ENCODE measurements at regions not wholly inside any gene's neighbourhood (a gene's known extent, or its start where the extent isn't known, plus 50 kb on each side); places are given as distances from the start of the nearest gene placed in this dataset.

GRCh38 chrX:40273356-40274050 is 175.7 kb upstream of the BCOR start:
- TF ChIP-seq CTCF (conservative IDR thresholded peaks at IDR 0.05; ENCODE audit: low read depth, low read length) = no peak
- no peak for DNase-seq (ENCODE audit: low read depth)
- no peak overlapping the region for H3K4me3 ChIP-seq (ENCODE audit: low read depth, low read length)

- no peak for TF ChIP-seq CTCF (conservative IDR thresholded peaks at IDR 0.05; ENCODE audit: low read depth, low read length)
- H3K4me3 ChIP-seq (ENCODE audit: low read depth, low read length) = no peak overlapping the region
- DNase-seq (ENCODE audit: low read depth) = no peak
Observed at GRCh38 chrX:40272776-40273175, 175.0 kb upstream of the BCOR start.

GRCh38 chrX:40272141-40272540 is 174.4 kb upstream of the BCOR start:
- H3K4me3 ChIP-seq (ENCODE audit: low read depth, low read length) = no peak overlapping the region
- no peak for DNase-seq (ENCODE audit: low read depth)
- no peak for TF ChIP-seq CTCF (conservative IDR thresholded peaks at IDR 0.05; ENCODE audit: low read depth, low read length)

- no peak overlapping the region for H3K4me3 ChIP-seq (ENCODE audit: low read depth, low read length)
- TF ChIP-seq CTCF (conservative IDR thresholded peaks at IDR 0.05; ENCODE audit: low read depth, low read length) = no peak
- no peak for DNase-seq (ENCODE audit: low read depth)
Observed at GRCh38 chrX:40268188-40268520, 170.4 kb upstream of the BCOR start.

DNA sequence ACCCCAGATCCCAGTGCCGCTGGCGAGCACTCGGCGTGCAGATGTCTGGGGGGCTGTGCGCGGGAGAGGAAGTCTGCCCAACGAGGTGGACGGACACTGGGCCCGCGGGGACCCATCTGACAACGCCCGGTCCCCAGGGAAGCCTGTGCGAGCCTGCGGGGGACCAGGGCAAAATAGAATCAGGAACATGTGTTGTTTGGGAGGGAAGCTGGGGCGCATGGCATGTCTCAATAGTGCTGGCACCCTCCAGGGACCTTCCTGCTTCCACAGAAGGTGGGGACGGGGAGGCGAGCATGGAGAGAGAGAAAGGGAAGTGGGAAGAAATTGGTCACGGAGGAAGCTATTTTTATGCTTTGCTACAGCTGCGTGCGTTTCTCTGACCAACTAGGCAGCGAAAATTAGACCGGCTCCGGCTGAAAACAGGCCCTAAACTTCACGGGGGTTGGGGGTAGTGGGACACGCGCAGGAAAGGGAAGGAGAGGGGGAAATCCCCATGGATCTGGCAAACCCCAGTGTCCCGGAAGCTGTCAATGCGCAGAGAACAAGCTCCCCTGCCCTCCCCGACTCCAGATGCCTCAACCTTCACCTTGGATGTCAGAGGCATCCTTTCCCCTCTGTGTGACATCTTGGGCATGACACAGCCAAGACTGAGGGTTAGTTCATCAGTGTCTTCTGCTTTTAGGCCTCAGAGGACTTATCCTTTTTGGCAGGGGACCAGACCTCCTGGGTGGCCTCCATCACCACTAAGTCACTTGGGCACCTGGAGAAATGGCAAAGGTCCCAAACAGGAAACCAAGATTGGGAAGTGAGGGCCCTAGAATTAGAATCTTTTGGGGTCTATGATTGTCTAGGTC is 169.8 kb upstream of the BCOR start:
- H3K4me3 ChIP-seq (ENCODE audit: low read depth, low read length) = peak overlapping the region; percentile 61
- TF ChIP-seq CTCF (conservative IDR thresholded peaks at IDR 0.05; ENCODE audit: low read depth, low read length) = no peak
- no peak for DNase-seq (ENCODE audit: low read depth)

DNA sequence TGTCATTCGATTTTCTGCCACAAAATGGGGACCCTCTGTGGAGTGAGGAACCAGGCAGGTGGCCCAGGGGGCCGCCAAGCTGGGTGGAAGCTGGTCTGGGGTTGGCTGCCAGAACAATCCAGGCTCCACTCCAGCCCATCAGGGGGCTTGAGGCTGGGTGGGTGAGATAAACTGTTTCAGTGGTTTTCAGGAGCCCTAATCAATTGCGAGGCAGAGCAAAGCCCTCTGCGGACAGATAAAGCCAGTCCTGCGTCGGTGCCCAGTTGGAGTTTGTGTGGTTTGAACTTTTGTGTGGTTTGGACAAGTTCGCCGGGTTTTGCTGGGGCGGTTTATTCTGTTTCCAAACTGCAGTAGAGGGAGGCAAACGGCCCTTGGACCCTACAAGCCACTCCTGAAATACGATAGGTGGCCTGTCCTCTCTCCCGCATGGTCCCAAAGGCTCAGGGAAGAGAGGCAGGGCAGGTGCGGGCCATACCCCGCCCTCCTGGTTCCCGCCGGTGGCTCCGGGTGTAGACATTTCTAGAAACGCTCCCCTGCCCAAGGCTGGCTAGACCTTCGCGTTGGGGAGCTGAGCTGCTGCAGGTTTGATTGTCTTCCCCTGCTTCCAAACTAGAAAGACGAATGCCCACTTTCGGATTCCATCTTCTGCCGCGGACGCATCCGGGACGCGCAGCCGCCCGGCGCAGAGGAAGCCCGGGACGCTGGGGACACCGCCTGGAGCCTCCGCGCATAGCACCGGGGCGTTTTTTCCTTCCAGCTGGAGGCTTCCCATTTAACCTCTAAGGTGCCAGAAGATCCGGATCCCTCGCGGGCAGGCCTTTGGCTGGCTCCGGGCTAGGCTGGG is 169.0 kb upstream of the BCOR start:
- H3K4me3 ChIP-seq (ENCODE audit: low read depth, low read length) = peak overlapping the region; percentile 61
- TF ChIP-seq CTCF (conservative IDR thresholded peaks at IDR 0.05; ENCODE audit: low read depth, low read length) = peak; percentile 75
- DNase-seq (ENCODE audit: low read depth) = peak; percentile 72
